DMS114 treated with DMSO at 0.1 percent for 48 hours (cell line): ENCODE measurements at regions not wholly inside any gene's neighbourhood (a gene's known extent, or its start where the extent isn't known, plus 50 kb on each side); places are given as distances from the start of the nearest gene placed in this dataset.
"Not testable (repeated sequence)": the region's sequence is repeated elsewhere in the genome, so short reads cannot be mapped to it uniquely, and the experiment has no call there.

Source experiments
- DNase-seq: peaks from one replicate; lab custom pipeline; 2025; ENCODE audit not compliant: unreplicated experiment; lab: John Stamatoyannopoulos, UW

DNA sequence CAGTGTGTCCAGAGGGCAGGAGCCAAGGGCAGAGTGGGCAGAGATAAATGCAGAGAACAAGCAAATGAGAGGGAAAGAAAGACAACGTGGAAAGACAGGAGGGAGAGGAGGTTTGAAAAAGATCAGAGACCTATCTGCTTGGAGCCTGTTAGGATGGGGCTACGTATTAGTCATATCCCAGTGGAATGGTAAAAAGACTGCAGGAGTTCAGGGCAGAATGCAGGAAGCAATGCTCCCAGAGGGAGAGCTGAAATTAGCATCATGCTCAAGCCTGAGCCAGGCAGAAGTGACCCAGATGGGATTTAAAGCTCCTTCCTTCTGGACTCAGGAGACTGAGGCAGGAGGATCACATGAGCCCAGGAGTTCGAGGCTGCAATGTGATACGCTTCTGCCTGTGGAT lies 261.3 kb upstream of the CHRM3 start:
- no peak for DNase-seq

DNA sequence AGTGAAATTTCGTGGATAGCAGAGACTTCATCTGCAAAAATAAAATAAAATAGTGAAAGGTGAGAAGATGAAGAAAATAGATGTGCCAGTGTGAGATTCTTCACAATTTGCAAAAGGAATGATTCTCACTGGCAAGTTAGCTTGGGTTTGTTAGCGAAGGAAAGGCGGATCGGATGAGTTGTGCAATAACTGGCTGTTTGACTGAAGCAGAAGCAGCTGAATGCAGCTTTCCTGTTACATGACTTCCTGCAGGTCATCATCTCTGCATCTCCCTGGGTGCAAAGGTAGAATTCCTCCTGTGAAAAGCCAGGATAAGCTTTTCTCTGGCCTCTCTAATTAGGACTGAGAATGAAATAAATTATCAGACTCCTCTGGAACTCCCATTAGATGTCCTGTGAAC lies 263.1 kb upstream of the CHRM3 start:
- no peak for DNase-seq

DNA sequence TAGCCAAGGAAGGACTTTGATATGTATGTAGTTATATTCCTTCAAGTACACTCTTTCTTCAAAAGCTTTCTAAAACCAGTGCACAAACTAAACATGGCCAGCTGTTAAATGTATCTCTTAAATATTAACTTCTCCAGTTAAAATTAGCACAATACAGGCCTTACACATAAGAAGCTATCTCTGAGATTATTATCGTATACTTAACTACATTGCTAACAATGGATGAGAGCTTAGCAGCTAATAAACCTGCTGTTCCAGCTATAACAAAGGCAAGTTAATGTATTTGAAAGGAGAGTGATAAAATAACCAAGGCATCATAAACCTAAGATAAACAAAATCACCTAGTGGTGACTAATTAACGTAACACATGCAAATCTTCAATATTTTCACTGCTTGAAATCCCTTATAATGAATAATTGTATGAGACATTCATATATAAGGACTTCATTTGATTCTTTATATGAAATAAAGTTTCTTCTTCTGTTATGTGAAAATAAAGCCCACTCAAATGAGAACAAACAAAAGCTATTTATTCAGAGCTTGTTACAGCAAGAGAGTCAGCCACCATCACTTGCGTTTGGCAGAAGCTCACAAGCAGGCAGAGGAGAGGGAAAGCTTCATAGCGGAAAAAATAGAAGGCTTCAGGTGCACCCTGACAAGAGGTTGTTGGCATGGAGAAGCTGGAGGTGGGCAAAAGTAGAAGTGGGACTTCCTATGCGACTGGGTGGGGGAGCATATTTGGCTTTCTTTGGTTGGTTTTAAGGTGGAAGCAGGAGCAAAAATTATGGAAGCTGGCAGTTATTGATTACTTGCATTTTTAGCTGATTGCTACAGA lies 274.1 kb upstream of the CHRM3 start:
- no peak for DNase-seq

DNA sequence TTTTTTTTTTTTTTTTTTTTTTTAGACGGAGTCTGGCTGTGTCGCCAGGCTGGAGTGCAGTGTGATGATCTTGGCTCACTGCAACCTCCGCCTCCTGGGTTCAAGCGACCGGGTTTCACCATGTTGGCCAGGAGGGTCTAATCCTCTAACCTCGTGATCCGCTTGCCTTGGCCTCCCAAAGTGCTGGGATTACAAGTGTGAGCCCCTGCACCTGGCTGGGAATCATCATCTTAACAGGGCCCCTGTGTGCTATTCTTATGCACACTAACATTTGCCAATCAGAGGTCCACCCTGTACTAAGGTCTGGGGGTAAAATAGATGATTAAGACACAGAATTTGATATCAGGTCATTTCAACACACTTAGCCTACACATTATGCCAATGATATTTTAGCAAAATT lies 278.7 kb upstream of the CHRM3 start:
- DNase-seq = no peak

DNA sequence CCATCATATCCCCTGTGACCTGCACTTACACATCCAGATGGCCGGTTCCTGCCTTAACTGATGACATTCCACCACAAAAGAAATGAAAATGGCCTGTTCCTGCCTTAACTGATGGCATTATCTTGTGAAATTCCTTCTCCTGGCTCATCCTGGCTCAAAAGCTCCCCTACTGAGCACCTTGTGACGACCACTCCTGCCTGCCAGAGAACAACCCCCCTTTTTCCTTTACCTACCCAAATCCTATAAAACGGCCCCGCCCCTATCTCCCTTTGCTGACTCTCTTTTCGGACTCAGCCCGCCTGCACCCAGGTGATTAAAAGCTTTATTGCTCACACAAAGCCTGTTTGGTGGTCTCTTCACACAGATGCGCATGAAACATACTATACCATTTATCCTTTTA lies 279.7 kb upstream of the CHRM3 start:
- not testable (repeated sequence) for DNase-seq

DNA sequence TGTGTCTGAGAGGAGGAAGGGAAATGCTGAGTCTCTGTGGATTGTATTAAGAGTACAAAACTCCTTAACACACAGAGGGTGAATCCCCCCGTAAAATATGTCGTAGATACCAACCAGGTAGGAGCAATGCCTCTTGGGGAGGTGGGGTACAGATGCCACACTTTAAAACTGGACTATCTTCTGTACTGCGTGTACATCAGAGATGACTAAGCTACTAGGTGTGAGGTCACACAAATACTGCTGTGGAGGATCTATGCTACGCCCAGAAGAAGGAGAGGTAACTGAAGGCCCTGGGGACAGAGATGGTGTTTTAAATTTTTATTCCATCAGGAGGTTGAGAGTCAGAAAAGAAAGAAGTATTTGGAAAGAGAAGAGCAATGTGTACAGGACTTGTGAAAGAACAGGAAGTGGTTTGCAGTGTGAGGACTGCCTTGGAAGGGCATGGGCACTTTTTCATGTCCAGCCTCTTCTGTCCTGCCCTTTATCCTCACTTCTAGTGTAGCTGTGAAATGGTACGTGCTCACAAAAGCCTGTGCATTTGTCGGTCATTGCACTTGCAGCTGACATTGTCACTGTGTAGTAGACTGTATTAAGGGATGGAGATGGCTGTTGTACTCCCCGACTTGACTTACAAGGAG lies 287.8 kb upstream of the CHRM3 start:
- no peak for DNase-seq

DNA sequence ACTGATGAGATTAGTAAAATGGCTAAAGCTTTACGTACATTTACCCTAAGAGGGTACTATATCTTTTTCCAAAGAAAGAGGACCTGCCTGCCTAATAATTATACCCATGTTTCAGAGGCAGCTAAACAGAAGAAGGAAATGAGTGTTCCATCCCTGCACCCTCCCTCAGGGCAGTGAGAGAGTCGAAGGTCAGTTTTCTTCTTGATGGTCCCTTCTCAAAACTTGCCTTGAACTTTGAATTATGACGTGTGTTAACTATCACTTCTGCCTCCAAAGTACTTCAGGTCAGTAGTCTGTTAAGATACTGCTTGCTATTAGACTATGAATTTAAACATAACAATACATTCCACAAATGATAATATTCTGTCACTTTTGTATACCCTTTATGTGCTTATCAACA lies 294.8 kb upstream of the CHRM3 start:
- DNase-seq = no peak

DNA sequence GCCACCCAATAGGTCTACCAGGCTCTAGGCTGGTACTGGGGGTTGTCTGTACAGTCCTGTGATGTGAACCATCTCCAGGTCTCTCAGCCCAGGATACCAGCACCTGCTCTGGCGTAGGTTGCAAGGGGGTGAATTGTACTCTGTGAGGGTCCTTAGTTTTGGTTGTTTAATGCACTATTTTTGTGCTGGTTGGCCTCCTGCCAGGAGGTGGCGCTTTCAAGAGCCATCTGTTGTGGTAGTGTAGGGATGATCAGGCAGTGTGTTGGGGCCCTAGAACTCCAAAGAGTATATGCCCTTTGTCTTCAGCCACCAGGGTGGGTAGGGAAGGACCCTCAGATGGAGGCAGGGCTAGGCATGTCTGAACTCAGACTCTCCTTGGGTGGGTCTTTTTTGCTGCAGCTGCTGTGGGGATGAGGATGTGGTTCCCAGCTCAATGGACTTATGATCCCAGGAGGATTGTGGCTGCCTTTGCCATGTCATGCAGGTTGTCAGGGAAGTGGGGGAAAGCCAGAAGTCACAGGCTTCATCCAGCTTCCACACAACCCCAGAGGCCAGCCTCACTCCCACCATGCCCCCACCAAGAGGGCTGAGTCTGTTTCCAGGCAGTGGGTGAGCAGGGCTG lies 301.8 kb upstream of the CHRM3 start:
- no peak for DNase-seq

DNA sequence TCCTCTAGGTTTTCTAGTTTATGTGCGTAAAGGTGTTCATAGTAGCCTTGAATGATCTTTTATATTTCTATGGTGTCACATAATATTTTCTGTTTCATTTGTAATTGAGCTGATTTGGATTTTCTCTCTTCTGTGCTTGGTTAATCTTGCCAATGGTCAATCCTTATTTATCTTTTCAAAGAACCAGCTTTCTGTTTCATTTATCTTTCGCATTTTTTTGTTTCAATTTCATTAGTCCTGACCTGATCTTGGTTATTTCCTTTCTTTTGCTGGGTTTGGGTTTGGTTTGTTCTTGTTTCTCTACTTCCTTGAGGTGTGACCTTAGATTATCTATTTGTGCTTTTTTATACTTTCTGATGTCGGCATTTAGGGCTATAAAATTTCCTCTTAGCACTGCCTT lies 304.4 kb upstream of the CHRM3 start:
- DNase-seq = not testable (repeated sequence)

DNA sequence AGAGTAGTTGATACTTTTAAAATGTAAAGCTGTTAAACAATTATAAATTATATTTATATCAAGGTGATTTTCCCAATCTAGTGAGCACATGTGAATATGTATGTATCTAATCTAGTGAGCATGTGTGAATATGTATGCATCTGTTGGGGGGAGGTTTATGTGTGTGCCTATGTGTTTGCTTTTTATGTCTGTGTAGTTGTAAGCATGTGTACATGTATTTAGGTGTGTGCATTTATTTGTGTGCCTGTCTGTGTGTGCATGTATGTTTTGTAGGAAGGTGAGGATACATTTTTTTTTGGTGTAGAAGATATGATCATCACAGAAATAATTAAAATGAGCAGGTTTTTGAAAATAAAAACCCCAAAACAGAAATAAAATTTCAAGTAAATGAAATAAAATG lies 318.9 kb upstream of the CHRM3 start:
- DNase-seq = no peak

DNA sequence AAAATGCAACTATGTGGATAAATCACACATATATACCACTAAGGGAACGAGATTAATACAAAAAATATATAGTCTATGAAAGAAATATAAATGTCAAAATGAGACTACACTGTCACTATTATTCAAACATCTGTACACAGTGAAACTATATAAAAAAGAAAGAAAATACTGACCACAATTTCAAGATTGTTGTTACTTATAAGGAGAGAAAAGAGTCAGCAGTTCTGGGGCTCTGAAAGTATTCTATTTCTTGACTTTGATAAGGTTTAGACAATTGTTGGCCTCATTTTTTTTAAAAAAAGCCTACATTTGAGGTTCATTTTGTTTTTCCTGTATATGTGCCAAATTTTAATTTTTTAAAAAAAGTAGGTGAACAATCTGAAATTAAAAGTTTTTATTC lies 319.3 kb upstream of the CHRM3 start:
- no peak for DNase-seq

DNA sequence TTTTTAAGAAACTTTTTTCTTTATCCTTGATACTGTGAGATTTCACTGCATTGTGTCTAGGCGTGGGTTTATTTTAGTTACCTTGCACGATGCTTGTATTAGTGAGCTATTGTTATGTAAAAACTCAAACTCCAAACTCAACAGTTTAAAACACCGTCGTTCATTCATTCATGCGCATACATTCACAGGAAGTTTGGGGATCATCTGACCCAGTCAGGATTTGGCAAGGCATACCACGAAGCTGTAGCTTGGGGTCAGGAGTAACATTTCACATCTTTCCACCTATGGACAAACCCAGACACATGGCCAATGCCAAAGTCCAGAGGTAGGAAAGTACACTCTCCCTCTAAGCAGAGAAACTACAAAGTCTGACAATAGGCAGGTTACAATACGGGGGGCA lies 324.6 kb upstream of the CHRM3 start:
- DNase-seq = no peak

DNA sequence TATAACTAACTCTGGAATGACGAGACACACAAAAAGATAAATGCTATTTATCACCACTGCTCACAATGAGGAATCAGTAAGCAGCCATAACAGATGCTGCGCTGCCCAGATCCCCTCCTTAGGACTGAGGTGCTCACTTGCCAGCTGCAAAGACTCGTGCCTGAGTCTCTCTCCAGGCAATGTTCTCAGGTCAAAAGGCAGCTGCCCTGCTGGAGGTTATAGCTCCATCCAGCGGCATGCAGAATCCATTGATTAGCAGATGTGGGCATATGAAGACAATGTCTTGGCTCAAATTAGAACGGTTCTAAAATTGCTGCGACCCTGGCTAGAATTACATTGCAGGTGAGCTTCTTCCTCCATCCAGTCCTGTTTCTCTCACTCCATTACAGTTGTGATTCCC lies 328.2 kb upstream of the CHRM3 start:
- no peak for DNase-seq

DNA sequence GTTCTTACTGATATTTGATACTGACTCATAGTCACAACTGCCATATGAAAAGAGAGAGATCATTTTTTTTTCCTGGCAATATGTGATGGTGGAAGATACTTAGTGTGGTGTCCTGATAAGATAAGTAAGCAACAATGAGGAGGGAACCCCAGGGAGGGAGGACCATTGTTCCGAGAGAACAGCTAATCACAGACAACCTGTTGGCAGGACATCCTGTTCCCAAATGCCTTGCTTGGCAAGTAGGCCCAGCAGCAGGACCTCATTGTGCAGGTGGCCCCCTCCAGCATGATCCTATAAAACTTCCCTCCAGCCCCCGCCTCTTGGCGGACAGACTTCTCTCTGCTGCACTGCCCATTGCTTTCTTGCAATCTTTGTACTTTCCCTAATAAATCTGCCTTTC lies 329.4 kb upstream of the CHRM3 start:
- no peak for DNase-seq

DNA sequence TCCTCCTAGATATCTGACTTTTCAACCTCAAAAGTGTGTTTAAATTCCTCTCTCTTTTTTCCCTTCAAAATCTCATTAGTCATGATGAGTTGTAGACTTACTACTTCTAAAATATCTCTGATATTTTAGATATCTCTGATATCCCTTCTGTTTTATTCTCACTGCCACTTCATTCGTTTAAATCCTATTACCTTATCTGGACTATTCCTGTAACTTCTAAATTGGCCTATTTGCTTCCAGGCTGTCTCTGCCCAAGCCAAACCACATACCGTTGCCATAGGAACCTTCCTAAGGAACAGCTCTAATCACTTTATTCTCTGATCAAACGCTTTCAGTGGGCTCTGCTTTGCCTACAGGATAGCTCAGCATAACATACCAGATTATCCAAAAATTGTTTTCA lies 333.1 kb upstream of the CHRM3 start:
- DNase-seq = no peak

DNA sequence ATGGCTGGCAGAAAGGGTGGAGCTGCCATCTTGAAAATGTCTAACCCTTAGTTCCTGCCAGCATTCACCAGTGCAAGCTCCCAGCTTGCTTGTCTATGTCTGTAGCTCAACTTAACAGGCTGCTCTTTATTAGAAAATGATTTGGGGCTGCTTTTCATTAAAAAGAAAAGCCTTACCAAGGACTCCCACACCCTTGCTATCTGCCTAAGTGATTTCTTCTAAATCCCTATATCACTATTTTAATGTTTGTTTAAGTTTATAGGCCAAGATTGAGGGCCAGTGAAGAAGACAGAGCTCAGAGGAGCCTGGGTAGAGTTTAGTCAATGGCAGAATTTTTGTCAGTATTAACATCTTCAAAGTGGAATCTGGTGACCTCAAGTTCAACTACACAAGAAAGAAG lies 336.8 kb upstream of the CHRM3 start:
- no peak for DNase-seq

DNA sequence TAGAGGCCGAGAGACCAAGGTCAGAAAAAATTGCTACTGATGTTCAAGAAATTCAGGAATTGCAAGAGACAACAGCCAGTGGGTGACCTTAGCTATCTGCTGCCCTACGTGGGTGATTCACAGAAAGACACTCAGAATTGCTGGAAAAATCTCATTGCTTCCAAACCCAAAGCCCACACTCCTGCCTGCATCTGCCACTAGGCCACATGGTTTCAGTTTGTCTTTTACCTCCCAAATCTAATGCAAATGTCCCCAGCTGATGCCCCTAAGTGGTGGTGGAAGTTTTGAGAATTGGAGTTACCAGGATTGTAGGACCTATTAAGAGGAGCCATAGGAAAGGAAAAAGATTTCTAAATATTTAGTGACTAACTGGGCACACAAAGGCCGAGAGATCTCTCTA lies 341.5 kb upstream of the CHRM3 start:
- DNase-seq = no peak

DNA sequence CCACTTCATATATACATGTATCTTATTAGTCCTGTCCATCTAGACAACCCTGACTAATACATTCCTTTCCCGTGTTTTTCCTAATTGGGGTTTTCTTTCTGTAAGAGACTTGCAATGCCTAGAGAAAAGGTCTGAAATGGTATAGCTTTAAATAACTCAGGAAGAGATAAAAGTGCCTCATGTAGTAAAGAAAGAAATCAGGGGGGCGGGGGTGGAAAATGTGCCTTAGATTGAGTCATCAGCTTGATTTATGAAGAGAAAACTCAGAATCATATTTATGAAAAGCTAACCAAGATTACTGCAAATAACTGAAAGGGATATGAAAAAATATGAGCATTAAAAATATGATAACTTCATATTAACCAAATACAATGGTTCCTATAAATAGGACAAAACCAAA lies 345.8 kb upstream of the CHRM3 start:
- DNase-seq = no peak

DNA sequence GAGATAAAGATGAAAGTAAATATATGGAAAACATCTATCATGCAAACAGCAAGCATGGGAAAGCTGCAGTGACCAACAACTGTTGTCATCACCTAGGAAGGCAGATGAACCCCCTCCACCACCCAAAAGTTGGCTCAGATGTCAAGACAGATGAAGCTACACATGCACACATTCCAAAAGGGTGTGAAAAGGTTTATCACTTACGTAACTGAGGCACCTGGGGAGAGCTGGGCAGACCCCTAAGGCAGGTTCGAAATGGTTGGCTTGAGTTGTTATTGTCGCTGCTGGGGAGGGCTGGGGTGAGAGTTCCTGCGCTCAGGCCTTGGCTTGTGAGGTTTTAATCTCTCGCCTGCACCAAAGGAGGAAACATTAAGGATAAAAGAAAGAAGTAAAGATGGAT lies 355.1 kb upstream of the CHRM3 start:
- no peak for DNase-seq

DNA sequence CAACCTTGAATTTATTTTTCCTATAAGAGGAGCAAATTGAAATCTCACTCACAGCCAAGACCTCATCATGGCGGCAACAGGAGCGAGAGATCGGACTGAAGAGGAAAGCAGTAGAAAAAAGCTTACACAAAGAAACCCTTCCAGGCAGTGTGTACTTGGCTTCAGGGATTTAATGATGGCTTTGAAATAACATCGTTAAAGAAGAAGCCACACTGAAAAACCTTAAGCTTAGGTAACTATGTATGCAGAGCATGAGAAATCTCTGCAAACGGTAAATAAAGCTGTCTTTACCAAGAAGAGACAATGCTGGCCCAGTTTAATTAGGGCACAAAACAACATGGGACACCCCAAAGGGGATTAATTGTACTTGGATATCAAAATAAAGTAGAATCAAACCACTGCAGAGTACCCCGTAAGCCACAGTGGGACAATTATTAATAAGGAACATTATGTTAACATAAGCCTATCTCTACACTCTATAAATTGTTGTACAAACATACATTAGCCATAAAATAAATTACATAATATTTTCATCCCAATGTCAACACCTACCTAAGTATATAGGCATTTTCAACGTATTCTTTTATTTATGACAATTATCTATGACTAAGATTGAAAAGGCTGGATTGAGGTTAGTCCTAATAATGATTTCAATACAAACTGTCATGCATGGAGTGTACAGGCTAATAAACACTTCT lies 360.2 kb upstream of the CHRM3 start:
- no peak for DNase-seq

DNA sequence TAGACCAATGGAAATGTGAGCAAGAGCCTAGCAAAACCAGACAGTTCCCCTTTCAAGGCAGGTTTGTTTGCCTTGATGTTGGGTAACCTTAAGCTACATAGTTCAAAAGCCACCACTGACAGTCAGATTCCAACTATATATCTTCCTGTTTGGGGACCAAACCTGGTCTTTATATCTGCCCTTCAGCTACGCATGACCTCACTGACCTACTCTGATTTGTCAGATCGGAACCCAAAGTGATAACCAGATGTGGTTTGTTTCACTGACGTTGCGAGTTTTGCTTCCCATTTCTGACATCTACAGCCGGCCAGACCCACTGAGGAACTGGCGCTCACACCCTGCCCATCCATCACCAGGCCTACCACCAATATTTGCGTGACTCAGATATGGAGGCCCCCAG lies 361.1 kb upstream of the CHRM3 start:
- DNase-seq = no peak
